ENCODE measurements at regions not wholly inside any gene's neighbourhood (a gene's known extent, or its start where the extent isn't known, plus 50 kb on each side); places are given as distances from the start of the nearest gene placed in this dataset.
A peak's percentile ranks its signal among the peaks of the same experiment; 100 is the strongest.

GRCh38 chr1:213486488-213486887, 435.4 kb downstream of the RPS6KC1 start:
- Mint-ChIP-seq H3K9me3 (peaks cover 2% of the 10 kb centered on the region), H3K4me1 (no peaks in the 10 kb centered on the region), H3K27me3 (ENCODE audit: insufficient read depth, low read depth) (peaks cover 6% of the 10 kb centered on the region), H3K27ac (no peak overlapping the region), H3K4me3 (no peak overlapping the region), H3K36me3 (no peaks in the 10 kb centered on the region)
- Histone ChIP-seq H3F3A (ENCODE audit: low read depth) (no peaks in the 10 kb centered on the region), H3K4me3 (no peak overlapping the region), H3K4me1 (no peaks in the 10 kb centered on the region), H3K9ac (no peak overlapping the region), H3K36me3 (no peaks in the 10 kb centered on the region), H3K9me3 (ENCODE audit: low read depth) (no peaks in the 10 kb centered on the region), H3K4me2 (no peak overlapping the region), H3K27me3 (no peaks in the 10 kb centered on the region), H4K20me1 (ENCODE audit: low read depth) (no peaks in the 10 kb centered on the region), H3K79me2 (ENCODE audit: low read depth) (no peaks in the 10 kb centered on the region), H2AFZ (replicated peaks) (no peak overlapping the region), H3K27ac (no peak overlapping the region)
- TF ChIP-seq EZH2phosphoT487 (IDR thresholded peaks at IDR 0.05) (no peak), EZH2 (IDR thresholded peaks at IDR 0.05) (no peak), CTCF (IDR thresholded peaks at IDR 0.05) (no peak)
- no peak for DNase-seq (ENCODE audit: low spot score)

GRCh38 chr1:213491468-213491867, 440.4 kb downstream of the RPS6KC1 start:
- TF ChIP-seq CTCF (IDR thresholded peaks at IDR 0.05) (no peak), EZH2 (IDR thresholded peaks at IDR 0.05) (no peak)
- H3K9me3 Mint-ChIP-seq, result no peaks in the 10 kb centered on the region

GRCh38 chr1:213492161-213493041, 441.4 kb downstream of the RPS6KC1 start:
- H3F3A ChIP-seq (ENCODE audit: low read depth), result no peaks in the 10 kb centered on the region
- H3K9me3 Mint-ChIP-seq, result no peaks in the 10 kb centered on the region
- H3K9ac ChIP-seq, result no peak overlapping the region
- peaks cover 4% of the 10 kb centered on the region for H3K4me1 Mint-ChIP-seq
- no peak overlapping the region for H3K4me2 ChIP-seq
- no peaks in the 10 kb centered on the region for H3K27me3 ChIP-seq
- H3K36me3 ChIP-seq, result no peaks in the 10 kb centered on the region
- no peaks in the 10 kb centered on the region for H3K36me3 Mint-ChIP-seq
- no peaks in the 10 kb centered on the region for H3K79me2 ChIP-seq (ENCODE audit: low read depth)
- H3K27me3 Mint-ChIP-seq (ENCODE audit: insufficient read depth, low read depth), result peaks cover 4% of the 10 kb centered on the region
- peak overlapping the region; percentile 91 for H2AFZ ChIP-seq (replicated peaks)
- H3K27ac ChIP-seq, result no peak overlapping the region
- no peak for DNase-seq (ENCODE audit: low spot score)
- H3K27ac Mint-ChIP-seq, result no peak overlapping the region
- no peaks in the 10 kb centered on the region for H4K20me1 ChIP-seq (ENCODE audit: low read depth)
- H3K4me3 Mint-ChIP-seq, result no peak overlapping the region
- no peak for TF ChIP-seq EZH2phosphoT487 (IDR thresholded peaks at IDR 0.05)
- TF ChIP-seq EZH2 (IDR thresholded peaks at IDR 0.05), result no peak
- no peak for TF ChIP-seq CTCF (IDR thresholded peaks at IDR 0.05)
- no peak overlapping the region for H3K4me3 ChIP-seq
- no peaks in the 10 kb centered on the region for H3K9me3 ChIP-seq (ENCODE audit: low read depth)
- no peaks in the 10 kb centered on the region for H3K4me1 ChIP-seq

More at GRCh38 chr1:213491468-213491867, 440.4 kb downstream of the RPS6KC1 start:
- H3K9ac ChIP-seq, result no peak overlapping the region
- Mint-ChIP-seq H3K4me3 (no peak overlapping the region), H3K4me1 (peaks cover 4% of the 10 kb centered on the region), H3K27me3 (ENCODE audit: insufficient read depth, low read depth) (peaks cover 4% of the 10 kb centered on the region), H3K36me3 (no peaks in the 10 kb centered on the region), H3K27ac (no peak overlapping the region)
- H3K27ac ChIP-seq, result no peak overlapping the region
- H3K9me3 ChIP-seq (ENCODE audit: low read depth), result no peaks in the 10 kb centered on the region
- no peaks in the 10 kb centered on the region for H3K36me3 ChIP-seq
- no peak overlapping the region for H3K4me3 ChIP-seq
- no peak overlapping the region for H2AFZ ChIP-seq (replicated peaks)
- H3K4me1 ChIP-seq, result no peaks in the 10 kb centered on the region
- H3K4me2 ChIP-seq, result no peak overlapping the region
- H3K27me3 ChIP-seq, result no peaks in the 10 kb centered on the region
- H3K79me2 ChIP-seq (ENCODE audit: low read depth), result no peaks in the 10 kb centered on the region
- DNase-seq (ENCODE audit: low spot score), result no peak
- H3F3A ChIP-seq (ENCODE audit: low read depth), result no peaks in the 10 kb centered on the region
- H4K20me1 ChIP-seq (ENCODE audit: low read depth), result no peaks in the 10 kb centered on the region

Data from neural progenitor cell (in vitro differentiated cells).